ENCODE measurements at regions not wholly inside any gene's neighbourhood (a gene's known extent, or its start where the extent isn't known, plus 50 kb on each side); places are given as distances from the start of the nearest gene placed in this dataset.

GRCh38 chr3:34942256-34942655, 697.1 kb upstream of the ARPP21 start:
- intact Hi-C loops (cut with micrococcal nuclease) = no loop called here

- intact Hi-C loops (cut with micrococcal nuclease) = no loop called here
These were observed 691.5 kb upstream of the ARPP21 start for GRCh38 chr3:34947834-34948233.

GRCh38 chr3:34948517-34948916, 690.8 kb upstream of the ARPP21 start:
- intact Hi-C loops (cut with micrococcal nuclease) = no loop called here

GRCh38 chr3:34955680-34956079, 683.6 kb upstream of the ARPP21 start:
- intact Hi-C loops (cut with micrococcal nuclease) = no loop called here

- intact Hi-C loops (cut with micrococcal nuclease) = no loop called here
These were observed 682.8 kb upstream of the ARPP21 start for GRCh38 chr3:34956511-34956910.

- intact Hi-C loops (cut with micrococcal nuclease) = no loop called here
These were observed 681.6 kb upstream of the ARPP21 start for GRCh38 chr3:34957677-34958076.

- intact Hi-C loops (cut with micrococcal nuclease) = no loop called here
These were observed 669.8 kb upstream of the ARPP21 start for GRCh38 chr3:34969513-34969912.

- intact Hi-C loops (cut with micrococcal nuclease) = no loop called here
These were observed 666.8 kb upstream of the ARPP21 start for GRCh38 chr3:34972481-34972880.

GRCh38 chr3:34973586-34973985, 665.7 kb upstream of the ARPP21 start:
- intact Hi-C loops (cut with micrococcal nuclease) = no loop called here

- intact Hi-C loops (cut with micrococcal nuclease) = no loop called here
These were observed 655.7 kb upstream of the ARPP21 start for GRCh38 chr3:34983631-34984030.

GRCh38 chr3:34988296-34988695, 651.0 kb upstream of the ARPP21 start:
- intact Hi-C loops (cut with micrococcal nuclease) = no loop called here

- intact Hi-C loops (cut with micrococcal nuclease) = no loop called here
These were observed 643.4 kb upstream of the ARPP21 start for GRCh38 chr3:34995796-34996430.

GRCh38 chr3:34998902-34999301, 640.4 kb upstream of the ARPP21 start:
- intact Hi-C loops (cut with micrococcal nuclease) = no loop called here

GRCh38 chr3:35012214-35012613, 627.1 kb upstream of the ARPP21 start:
- intact Hi-C loops (cut with micrococcal nuclease) = no loop called here

GRCh38 chr3:35028157-35028556, 611.2 kb upstream of the ARPP21 start:
- intact Hi-C loops (cut with micrococcal nuclease) = no loop called here

- intact Hi-C loops (cut with micrococcal nuclease) = no loop called here
These were observed 596.9 kb upstream of the ARPP21 start for GRCh38 chr3:35042210-35042991.

- intact Hi-C loops (cut with micrococcal nuclease) = no loop called here
These were observed 596.3 kb upstream of the ARPP21 start for GRCh38 chr3:35043040-35043439.

- intact Hi-C loops (cut with micrococcal nuclease) = no loop called here
These were observed 595.1 kb upstream of the ARPP21 start for GRCh38 chr3:35044190-35044589.

- intact Hi-C loops (cut with micrococcal nuclease) = no loop called here
These were observed 594.2 kb upstream of the ARPP21 start for GRCh38 chr3:35045118-35045517.

- intact Hi-C loops (cut with micrococcal nuclease) = no loop called here
These were observed 574.6 kb upstream of the ARPP21 start for GRCh38 chr3:35064761-35065160.

GRCh38 chr3:35065891-35066290, 573.4 kb upstream of the ARPP21 start:
- intact Hi-C loops (cut with micrococcal nuclease) = no loop called here

- intact Hi-C loops (cut with micrococcal nuclease) = no loop called here
These were observed 571.6 kb upstream of the ARPP21 start for GRCh38 chr3:35067750-35068149.

GRCh38 chr3:35070088-35070487, 569.2 kb upstream of the ARPP21 start:
- intact Hi-C loops (cut with micrococcal nuclease) = no loop called here

All from T-helper 1 cell treated with Interleukin-12 subunit alpha and Interleukin-12 subunit beta and Interleukin-4 antibody, amounts not matched to agents 30 ng/mL and 1 ng/mL, for 36 hours (primary cell).